ENCODE measurements at regions not wholly inside any gene's neighbourhood (a gene's known extent, or its start where the extent isn't known, plus 50 kb on each side); places are given as distances from the start of the nearest gene placed in this dataset.

- H3K4me2 ChIP-seq (ENCODE audit: insufficient read depth, low read length) = no peak overlapping the region
- no TSS peak for BruUV-seq (replicated peaks)
- dilution Hi-C loops (cut with MboI; ENCODE audit: extremely low pct_ligation_motif_present, low sequenced_read_pairs) (no loop called here), intact Hi-C loops (cut with micrococcal nuclease) (no loop called here)
- ChIA-PET CTCF (no interaction called here), POLR2A (no interaction called here)
- H2AFZ ChIP-seq (ENCODE audit: low read depth, low read length) = no peak overlapping the region
- H3K79me2 ChIP-seq (ENCODE audit: control insufficient read depth, insufficient read depth, low read length) = no peaks in the 10 kb centered on the region
- no peak overlapping the region for H3K27ac ChIP-seq (ENCODE audit: insufficient read depth, low read depth, low read length)
- no peak for TF ChIP-seq POLR2AphosphoS5 (IDR thresholded peaks at IDR 0.05; ENCODE audit: insufficient read depth, low read depth, low read length)
- H3K27me3 ChIP-seq (ENCODE audit: control insufficient read depth in 2 of 2, insufficient read depth in 2 of 2, low read length in 2 of 2) = no peaks in the 10 kb centered on the region
- no peak overlapping the region for H3K4me3 ChIP-seq (replicated peaks in 1 of 3; ENCODE audit: insufficient read depth in 1 of 3, low read depth in 1 of 3, low read length in 3 of 3)
- DNase-seq (ENCODE audit: low read depth, low spot score) (no peak), FAIRE-seq (no peak)
- no peaks in the 10 kb centered on the region for H3K9me3 ChIP-seq (replicated peaks; ENCODE audit: control insufficient read depth, insufficient read depth, low read length)
- H4K20me1 ChIP-seq (replicated peaks; ENCODE audit: control insufficient read depth, extremely low read depth, insufficient read depth, low read length) = no peaks in the 10 kb centered on the region
- no peaks in the 10 kb centered on the region for H3K9me1 ChIP-seq (replicated peaks; ENCODE audit: control insufficient read depth, extremely low read depth, insufficient read depth, low read length)
- no peak overlapping the region for H3K9ac ChIP-seq (replicated peaks; ENCODE audit: extremely low read depth, insufficient read depth, low read length)
- no peaks in the 10 kb centered on the region for H3K36me3 ChIP-seq (ENCODE audit: control insufficient read depth in 2 of 2, extremely low read depth in 1 of 2, insufficient read depth in 2 of 2, low read length in 2 of 2)
- H3K4me1 ChIP-seq (ENCODE audit: control insufficient read depth, extremely low read depth, insufficient read depth, low read length) = no peaks in the 10 kb centered on the region
These were observed 576.4 kb downstream of the HDGFL1 start for GRCh38 chr6:23145781-23146180.

- H3K27ac ChIP-seq (ENCODE audit: insufficient read depth, low read depth, low read length) = no peak overlapping the region
- no peak overlapping the region for H3K4me2 ChIP-seq (ENCODE audit: insufficient read depth, low read length)
- DNase-seq (ENCODE audit: low read depth, low spot score) = no peak
- FAIRE-seq = no peak
- intact Hi-C loops (cut with micrococcal nuclease) = no loop called here
- no peak overlapping the region for H3K4me3 ChIP-seq (replicated peaks in 1 of 3; ENCODE audit: insufficient read depth in 1 of 3, low read depth in 1 of 3, low read length in 3 of 3)
- H3K9ac ChIP-seq (replicated peaks; ENCODE audit: extremely low read depth, insufficient read depth, low read length) = no peak overlapping the region
- no peak overlapping the region for H2AFZ ChIP-seq (ENCODE audit: low read depth, low read length)
- H3K36me3 ChIP-seq (ENCODE audit: control insufficient read depth in 2 of 2, extremely low read depth in 1 of 2, insufficient read depth in 2 of 2, low read length in 2 of 2) = no peaks in the 10 kb centered on the region
- H3K9me1 ChIP-seq (replicated peaks; ENCODE audit: control insufficient read depth, extremely low read depth, insufficient read depth, low read length) = no peaks in the 10 kb centered on the region
- CTCF ChIA-PET = no interaction called here
- no peaks in the 10 kb centered on the region for H3K4me1 ChIP-seq (ENCODE audit: control insufficient read depth, extremely low read depth, insufficient read depth, low read length)
- no peaks in the 10 kb centered on the region for H4K20me1 ChIP-seq (replicated peaks; ENCODE audit: control insufficient read depth, extremely low read depth, insufficient read depth, low read length)
- dilution Hi-C loops (cut with MboI; ENCODE audit: extremely low pct_ligation_motif_present, low sequenced_read_pairs) = no loop called here
- POLR2A ChIA-PET = no interaction called here
- no TSS peak for BruUV-seq (replicated peaks)
- no peaks in the 10 kb centered on the region for H3K9me3 ChIP-seq (replicated peaks; ENCODE audit: control insufficient read depth, insufficient read depth, low read length)
- no peaks in the 10 kb centered on the region for H3K27me3 ChIP-seq (ENCODE audit: control insufficient read depth in 2 of 2, insufficient read depth in 2 of 2, low read length in 2 of 2)
- TF ChIP-seq FOS (IDR thresholded peaks at IDR 0.05; ENCODE audit: borderline replicate concordance, insufficient read depth, low read length) (no peak), GATA2 (IDR thresholded peaks at IDR 0.05; ENCODE audit: insufficient read depth, insufficient read length, low read depth, low read length) (no peak), MYC (IDR thresholded peaks at IDR 0.05; ENCODE audit: low read depth, low read length) (no peak), EZH2 (IDR thresholded peaks at IDR 0.05; ENCODE audit: borderline replicate concordance, low read depth, low read length, severe bottlenecking) (no peak), JUN (IDR thresholded peaks at IDR 0.05; ENCODE audit: borderline replicate concordance, insufficient read depth, insufficient read length, low read depth) (no peak), POLR2AphosphoS5 (IDR thresholded peaks at IDR 0.05; ENCODE audit: insufficient read depth, low read depth, low read length) (no peak), POLR2A (IDR thresholded peaks at IDR 0.05; ENCODE audit: low read depth, low read length) (no peak)
- TF ChIP-seq, protein P1, sequence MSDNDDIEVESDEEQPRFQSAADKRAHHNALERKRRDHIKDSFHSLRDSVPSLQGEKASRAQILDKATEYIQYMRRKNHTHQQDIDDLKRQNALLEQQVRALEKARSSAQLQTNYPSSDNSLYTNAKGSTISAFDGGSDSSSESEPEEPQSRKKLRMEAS (IDR thresholded peaks at IDR 0.05; ENCODE audit: insufficient read depth, insufficient read length) = no peak
- TF ChIP-seq, protein P2, sequence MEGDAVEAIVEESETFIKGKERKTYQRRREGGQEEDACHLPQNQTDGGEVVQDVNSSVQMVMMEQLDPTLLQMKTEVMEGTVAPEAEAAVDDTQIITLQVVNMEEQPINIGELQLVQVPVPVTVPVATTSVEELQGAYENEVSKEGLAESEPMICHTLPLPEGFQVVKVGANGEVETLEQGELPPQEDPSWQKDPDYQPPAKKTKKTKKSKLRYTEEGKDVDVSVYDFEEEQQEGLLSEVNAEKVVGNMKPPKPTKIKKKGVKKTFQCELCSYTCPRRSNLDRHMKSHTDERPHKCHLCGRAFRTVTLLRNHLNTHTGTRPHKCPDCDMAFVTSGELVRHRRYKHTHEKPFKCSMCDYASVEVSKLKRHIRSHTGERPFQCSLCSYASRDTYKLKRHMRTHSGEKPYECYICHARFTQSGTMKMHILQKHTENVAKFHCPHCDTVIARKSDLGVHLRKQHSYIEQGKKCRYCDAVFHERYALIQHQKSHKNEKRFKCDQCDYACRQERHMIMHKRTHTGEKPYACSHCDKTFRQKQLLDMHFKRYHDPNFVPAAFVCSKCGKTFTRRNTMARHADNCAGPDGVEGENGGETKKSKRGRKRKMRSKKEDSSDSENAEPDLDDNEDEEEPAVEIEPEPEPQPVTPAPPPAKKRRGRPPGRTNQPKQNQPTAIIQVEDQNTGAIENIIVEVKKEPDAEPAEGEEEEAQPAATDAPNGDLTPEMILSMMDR (IDR thresholded peaks at IDR 0.05; ENCODE audit: extremely low read depth in 1 of 2, insufficient read depth in 1 of 2, low read depth in 1 of 2, low read length in 2 of 2) = no peak
- no peaks in the 10 kb centered on the region for H3K79me2 ChIP-seq (ENCODE audit: control insufficient read depth, insufficient read depth, low read length)
These were observed 584.8 kb downstream of the HDGFL1 start for GRCh38 chr6:23154159-23154558.
